Endothelial cell of umbilical vein (primary cell): ENCODE measurements at regions not wholly inside any gene's neighbourhood (a gene's known extent, or its start where the extent isn't known, plus 50 kb on each side); places are given as distances from the start of the nearest gene placed in this dataset.

ENCODE experiments used
- BruUV-seq: library from RNA; stranded (reverse); fragments of 400-500 nt; replicated peaks from 2 replicates; lab custom pipeline; 2021; lab: Mats Ljungman, UMichigan
- CTCF ChIA-PET: fragments of 300-600, 350-600 bp; sonication (Branson Sonifier 250); formaldehyde crosslinking; loops from one replicate; lab custom pipeline; 2021; ENCODE audit warnings: antibody characterized with exemption, inconsistent platforms; lab: Charles Lee
- POLR2A ChIA-PET: fragments of 300-600, 350-600 bp; sonication (Branson Sonifier 250); formaldehyde crosslinking; loops from one replicate; lab custom pipeline; 2021; ENCODE audit warnings: antibody characterized with exemption, inconsistent platforms; lab: Charles Lee
- DNase-seq: peaks from one replicate; pipeline ENCODE4 v3.0.0-alpha.2; 2011; ENCODE audit warnings: low read depth, low spot score
- FAIRE-seq: peaks from 2 replicates; lab custom pipeline; 2011; peaks lifted over from hg19 to GRCh38; lab: Jason Lieb, UNC
- H2AFZ ChIP-seq: 2 replicates; pipeline ENCODE4 v1.6.0; 2012; ENCODE audit warnings: low read depth, low read length, control low read depth, inconsistent platforms
- H3K27ac ChIP-seq: 2 replicates; pipeline ENCODE4 v1.5.1; 2011; ENCODE audit warnings: low read depth, mild to moderate bottlenecking, control low read depth, low read length, moderate library complexity; ENCODE audit not compliant: insufficient read depth
- H3K27me3 ChIP-seq, 2 experiments: 2 replicates each; pipeline versions ENCODE4 v1.6.0 to v1.6.1; 2011; ENCODE audit warnings: low read length in 2 of 2, mixed read lengths in 1 of 2; ENCODE audit not compliant: control insufficient read depth in 2 of 2, insufficient read depth in 2 of 2
- H3K36me3 ChIP-seq, 2 experiments: 2 replicates in 1 of 2; 3 replicates in 1 of 2; pipeline ENCODE4 v1.5.1; 2011; ENCODE audit warnings: low read length in 2 of 2, mild to moderate bottlenecking in 1 of 2, moderate library complexity in 1 of 2; ENCODE audit not compliant: control insufficient read depth in 2 of 2, insufficient read depth in 2 of 2; ENCODE audit errors: extremely low read depth in 1 of 2
- H3K4me1 ChIP-seq: 3 replicates; pipeline ENCODE4 v1.5.1; 2011; ENCODE audit warnings: mild to moderate bottlenecking, low read length; ENCODE audit not compliant: control insufficient read depth, insufficient read depth; ENCODE audit errors: extremely low read depth
- H3K4me2 ChIP-seq: 2 replicates; pipeline ENCODE4 v1.6.1; 2011; ENCODE audit warnings: low read length, control low read depth, mixed read lengths; ENCODE audit not compliant: insufficient read depth
- H3K4me3 ChIP-seq, 3 experiments: fragments of 200-600 bp in 1 of 3; sonication (generic), shearing (Covaris generic) in 1 of 3; replicated peaks in 1 of 3; 2 replicates each; pipeline ENCODE4 v1.5.1; 2011 to 2016; ENCODE audit warnings: control low read depth in 3 of 3, low read length in 3 of 3, mild to moderate bottlenecking in 2 of 3, inconsistent platforms in 1 of 3, low read depth in 1 of 3, moderate library complexity in 1 of 3; ENCODE audit not compliant: insufficient read depth in 1 of 3
- H3K79me2 ChIP-seq: 2 replicates; pipeline ENCODE4 v1.6.0; 2012; ENCODE audit warnings: low read length, inconsistent platforms; ENCODE audit not compliant: control insufficient read depth, insufficient read depth
- H3K9ac ChIP-seq: replicated peaks from 2 replicates; pipeline ENCODE3; 2011; ENCODE audit warnings: low read length, control low read depth; ENCODE audit not compliant: insufficient read depth; ENCODE audit errors: extremely low read depth
- H3K9me1 ChIP-seq: replicated peaks from 3 replicates; pipeline ENCODE4 v1.6.0; 2011; ENCODE audit warnings: mild to moderate bottlenecking, low read length; ENCODE audit not compliant: control insufficient read depth, insufficient read depth; ENCODE audit errors: extremely low read depth
- H3K9me3 ChIP-seq: replicated peaks from 2 replicates; pipeline ENCODE4 v1.5.1; 2012; ENCODE audit warnings: low read length, inconsistent platforms; ENCODE audit not compliant: control insufficient read depth, insufficient read depth
- H4K20me1 ChIP-seq: replicated peaks from 2 replicates; pipeline ENCODE3; 2011; ENCODE audit warnings: mild to moderate bottlenecking, low read length; ENCODE audit not compliant: control insufficient read depth, insufficient read depth; ENCODE audit errors: extremely low read depth
- EZH2 ChIP-seq: IDR thresholded peaks from 2 replicates; pipeline ENCODE4 v1.6.1; 2012; ENCODE audit warnings: borderline replicate concordance, low read depth, mild to moderate bottlenecking, moderate library complexity, low read length, inconsistent platforms; ENCODE audit not compliant: severe bottlenecking
- FOS ChIP-seq: IDR thresholded peaks from 2 replicates; pipeline ENCODE4 v1.6.1; 2011; ENCODE audit warnings: mild to moderate bottlenecking, low read length, moderate library complexity, borderline replicate concordance; ENCODE audit not compliant: insufficient read depth
- GATA2 ChIP-seq: IDR thresholded peaks from 2 replicates; pipeline ENCODE4 v1.7.0; 2011; ENCODE audit warnings: low read depth, mild to moderate bottlenecking, moderate library complexity, mixed read lengths, low read length; ENCODE audit not compliant: insufficient read length, insufficient read depth
- JUN ChIP-seq: IDR thresholded peaks from 2 replicates; pipeline ENCODE4 v1.6.1; 2011; ENCODE audit warnings: borderline replicate concordance, low read depth; ENCODE audit not compliant: insufficient read length, insufficient read depth
- MAX ChIP-seq: IDR thresholded peaks from 2 replicates; pipeline ENCODE4 v1.6.1; 2011; ENCODE audit not compliant: insufficient read depth, insufficient read length
- MYC ChIP-seq: IDR thresholded peaks from one replicate; pipeline ENCODE4 v1.6.1; 2011; ENCODE audit warnings: mild to moderate bottlenecking, low read depth, low read length
- POLR2A ChIP-seq: IDR thresholded peaks from 2 replicates; pipeline ENCODE4 v1.6.1; 2012; ENCODE audit warnings: low read depth, mild to moderate bottlenecking, control low read depth, low read length
- POLR2AphosphoS5 ChIP-seq: IDR thresholded peaks from 2 replicates; pipeline ENCODE4 v1.6.1; 2012; ENCODE audit warnings: low read depth, mild to moderate bottlenecking, control low read depth, low read length, moderate library complexity; ENCODE audit not compliant: insufficient read depth
- dilution Hi-C: fragments of 300-500 bp; cut with MboI; formaldehyde crosslinking; loops from one replicate; pipeline ENCODE4 v1.15.0; 2019; ENCODE audit warnings: low sequenced_read_pairs; ENCODE audit not compliant: extremely low pct_ligation_motif_present
- intact Hi-C: fragments of 100-400 bp; cut with micrococcal nuclease; formaldehyde crosslinking; loops from one replicate; pipeline ENCODE4 v1.10.0; 2022
- TF ChIP-seq, protein P1 (sequence below), 2 donors: IDR thresholded peaks; 1 replicate in 1 of 2; 2 replicates in 1 of 2; pipeline ENCODE4 v1.5.1; 2011; ENCODE audit warnings: low read length in 2 of 2, mild to moderate bottlenecking in 2 of 2, moderate library complexity in 2 of 2, control low read depth in 1 of 2, inconsistent platforms in 1 of 2, low read depth in 1 of 2; ENCODE audit not compliant: insufficient read depth in 1 of 2; ENCODE audit errors: extremely low read depth in 1 of 2

DNA sequence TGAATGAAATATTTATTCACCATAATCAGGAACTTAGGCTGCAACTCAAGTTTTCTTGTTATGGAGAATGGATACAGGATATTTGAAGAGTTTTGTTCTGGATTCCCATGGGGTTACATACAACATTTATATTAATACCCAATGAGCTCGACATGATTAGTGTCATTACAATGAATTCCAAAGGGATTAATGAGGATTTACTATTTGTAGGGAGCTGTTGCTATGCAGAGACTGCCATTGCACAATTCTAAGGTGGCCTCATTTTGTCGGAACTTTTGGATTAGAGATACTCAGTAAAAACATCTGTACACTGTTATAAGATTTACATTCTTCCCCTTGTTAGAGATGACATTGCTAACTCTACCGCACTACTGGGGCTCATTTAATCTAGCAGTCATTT lies 586.8 kb upstream of the MAP3K7 start:
- no peak overlapping the region for H3K4me3 ChIP-seq
- no peaks in the 10 kb centered on the region for H3K79me2 ChIP-seq
- intact Hi-C loops (no loop called here), dilution Hi-C loops (no loop called here)
- H3K4me2 ChIP-seq: no peak overlapping the region
- FAIRE-seq: no peak
- no peaks in the 10 kb centered on the region for H3K9me1 ChIP-seq
- H3K4me1 ChIP-seq: no peaks in the 10 kb centered on the region
- no peak for TF ChIP-seq MAX
- TF ChIP-seq, protein P1, sequence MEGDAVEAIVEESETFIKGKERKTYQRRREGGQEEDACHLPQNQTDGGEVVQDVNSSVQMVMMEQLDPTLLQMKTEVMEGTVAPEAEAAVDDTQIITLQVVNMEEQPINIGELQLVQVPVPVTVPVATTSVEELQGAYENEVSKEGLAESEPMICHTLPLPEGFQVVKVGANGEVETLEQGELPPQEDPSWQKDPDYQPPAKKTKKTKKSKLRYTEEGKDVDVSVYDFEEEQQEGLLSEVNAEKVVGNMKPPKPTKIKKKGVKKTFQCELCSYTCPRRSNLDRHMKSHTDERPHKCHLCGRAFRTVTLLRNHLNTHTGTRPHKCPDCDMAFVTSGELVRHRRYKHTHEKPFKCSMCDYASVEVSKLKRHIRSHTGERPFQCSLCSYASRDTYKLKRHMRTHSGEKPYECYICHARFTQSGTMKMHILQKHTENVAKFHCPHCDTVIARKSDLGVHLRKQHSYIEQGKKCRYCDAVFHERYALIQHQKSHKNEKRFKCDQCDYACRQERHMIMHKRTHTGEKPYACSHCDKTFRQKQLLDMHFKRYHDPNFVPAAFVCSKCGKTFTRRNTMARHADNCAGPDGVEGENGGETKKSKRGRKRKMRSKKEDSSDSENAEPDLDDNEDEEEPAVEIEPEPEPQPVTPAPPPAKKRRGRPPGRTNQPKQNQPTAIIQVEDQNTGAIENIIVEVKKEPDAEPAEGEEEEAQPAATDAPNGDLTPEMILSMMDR (IDR thresholded peaks at IDR 0.05; ENCODE audit: extremely low read depth in 1 of 2, insufficient read depth in 1 of 2, low read depth in 1 of 2, low read length in 2 of 2): no peak
- no peak for TF ChIP-seq POLR2AphosphoS5
- TF ChIP-seq JUN: no peak
- no peak for TF ChIP-seq POLR2A
- no peak for TF ChIP-seq MYC
- TF ChIP-seq GATA2: no peak
- TF ChIP-seq FOS: no peak
- no peak for TF ChIP-seq EZH2
- H3K27ac ChIP-seq: no peak overlapping the region
- no peak overlapping the region for H2AFZ ChIP-seq
- ChIA-PET POLR2A (no interaction called here), CTCF (no interaction called here)
- no peaks in the 10 kb centered on the region for H4K20me1 ChIP-seq
- no peaks in the 10 kb centered on the region for H3K9me3 ChIP-seq
- H3K36me3 ChIP-seq: no peaks in the 10 kb centered on the region
- BruUV-seq: no TSS peak
- no peak overlapping the region for H3K9ac ChIP-seq
- no peaks in the 10 kb centered on the region for H3K27me3 ChIP-seq
- no peak for DNase-seq
